DND-41 (cell line): ENCODE measurements at regions not wholly inside any gene's neighbourhood (a gene's known extent, or its start where the extent isn't known, plus 50 kb on each side); places are given as distances from the start of the nearest gene placed in this dataset.

ENCODE experiments used
- EZH2 ChIP-seq: IDR thresholded peaks from 3 replicates; pipeline ENCODE4 v1.6.1; 2012; ENCODE audit warnings: borderline replicate concordance, low read depth, mild to moderate bottlenecking, moderate library complexity, low read length, inconsistent platforms; ENCODE audit not compliant: severe bottlenecking
- TF ChIP-seq, protein P1 (sequence below): IDR thresholded peaks from 2 replicates; pipeline ENCODE4 v1.5.1; 2012; ENCODE audit warnings: borderline replicate concordance, low read length, moderate library complexity, mild to moderate bottlenecking; ENCODE audit not compliant: poor library complexity, severe bottlenecking; ENCODE audit errors: extremely low read depth

DNA sequence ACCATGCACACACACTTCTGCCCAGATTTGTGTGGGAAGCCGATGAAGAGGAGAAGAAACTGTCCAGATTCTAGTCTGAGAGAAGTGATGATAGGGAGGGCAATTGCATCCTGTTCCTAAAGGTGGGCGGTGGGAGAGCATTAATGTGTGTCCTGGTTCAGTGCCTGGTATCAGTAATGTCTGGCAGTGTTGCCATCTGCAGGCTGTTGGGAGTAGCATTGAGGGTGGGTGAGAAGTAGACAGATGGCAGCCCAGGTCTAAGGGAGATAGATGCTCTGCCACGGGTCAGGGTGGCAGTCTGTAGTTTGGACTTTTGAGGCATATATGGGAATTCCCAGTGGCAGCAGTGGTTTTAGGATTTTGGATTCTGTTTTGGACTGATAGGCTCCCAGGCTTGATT lies 156.4 kb downstream of the ETNK1 start:
- TF ChIP-seq, protein P1, sequence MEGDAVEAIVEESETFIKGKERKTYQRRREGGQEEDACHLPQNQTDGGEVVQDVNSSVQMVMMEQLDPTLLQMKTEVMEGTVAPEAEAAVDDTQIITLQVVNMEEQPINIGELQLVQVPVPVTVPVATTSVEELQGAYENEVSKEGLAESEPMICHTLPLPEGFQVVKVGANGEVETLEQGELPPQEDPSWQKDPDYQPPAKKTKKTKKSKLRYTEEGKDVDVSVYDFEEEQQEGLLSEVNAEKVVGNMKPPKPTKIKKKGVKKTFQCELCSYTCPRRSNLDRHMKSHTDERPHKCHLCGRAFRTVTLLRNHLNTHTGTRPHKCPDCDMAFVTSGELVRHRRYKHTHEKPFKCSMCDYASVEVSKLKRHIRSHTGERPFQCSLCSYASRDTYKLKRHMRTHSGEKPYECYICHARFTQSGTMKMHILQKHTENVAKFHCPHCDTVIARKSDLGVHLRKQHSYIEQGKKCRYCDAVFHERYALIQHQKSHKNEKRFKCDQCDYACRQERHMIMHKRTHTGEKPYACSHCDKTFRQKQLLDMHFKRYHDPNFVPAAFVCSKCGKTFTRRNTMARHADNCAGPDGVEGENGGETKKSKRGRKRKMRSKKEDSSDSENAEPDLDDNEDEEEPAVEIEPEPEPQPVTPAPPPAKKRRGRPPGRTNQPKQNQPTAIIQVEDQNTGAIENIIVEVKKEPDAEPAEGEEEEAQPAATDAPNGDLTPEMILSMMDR, result no peak
- TF ChIP-seq EZH2, result no peak
